HepG2 (cell line): ENCODE measurements at regions not wholly inside any gene's neighbourhood (a gene's known extent, or its start where the extent isn't known, plus 50 kb on each side); places are given as distances from the start of the nearest gene placed in this dataset.

Experiments
- ATAC-seq: fragments of 200-7000 bp; cut with Tn5 transposase; 3 replicates; pipeline ENCODE4 v1.9.1; 2020; ENCODE audit warnings: mild to moderate bottlenecking, moderate library complexity
- BruUV-seq: library from RNA; stranded (reverse); fragments of 400-500 nt; replicated peaks from 2 replicates; lab custom pipeline; 2021; lab: Mats Ljungman, UMichigan
- CTCF ChIA-PET: fragments of 300-600 bp; formaldehyde crosslinking; extraction: SDS; loops from one replicate; lab custom pipeline; 2021; ENCODE audit warnings: low total read pairs, inconsistent platforms, low intra/inter-chr PET ratio; lab: Yijun Ruan, JAX
- POLR2A ChIA-PET: fragments of 350-600 bp; sonication (Branson Sonifier 250); formaldehyde crosslinking; loops from one replicate; lab custom pipeline; 2020; ENCODE audit warnings: antibody characterized with exemption, inconsistent platforms; lab: Yijun Ruan, JAX
- DNase-seq: peaks from one replicate; pipeline ENCODE4 v3.0.0-alpha.2; 2015; ENCODE audit warnings: low spot score
- FAIRE-seq: peaks from 3 replicates; lab custom pipeline; 2011; peaks lifted over from hg19 to GRCh38; lab: Jason Lieb, UNC
- H2AFZ ChIP-seq: one replicate; pipeline ENCODE4 v1.6.1; 2011; ENCODE audit warnings: low read length, inconsistent platforms
- H3K27ac ChIP-seq: fragments of 300-600 bp; 3 replicates; pipeline ENCODE4 v1.8.0; 2011; ENCODE audit warnings: mixed run types, mild to moderate bottlenecking, mixed read lengths, low read length, inconsistent platforms; ENCODE audit not compliant: insufficient read depth; ENCODE audit errors: extremely low read length
- H3K27me3 ChIP-seq, 2 experiments: fragments of 200-600 bp in 1 of 2; 2 replicates in 1 of 2; 3 replicates in 1 of 2; pipeline versions ENCODE4 v1.6.0 to v1.8.0; 2011; ENCODE audit warnings: low read length in 2 of 2, mild to moderate bottlenecking in 2 of 2, moderate library complexity in 2 of 2, inconsistent platforms in 1 of 2; ENCODE audit not compliant: insufficient read depth in 2 of 2, control insufficient read depth in 1 of 2
- H3K36me3 ChIP-seq, 2 experiments: fragments of 200-600 bp in 1 of 2; replicated peaks in 1 of 2; 2 replicates in 1 of 2; 3 replicates in 1 of 2; pipeline versions ENCODE4 v1.5.1 to v1.8.0; 2011; ENCODE audit warnings: low read length in 2 of 2, inconsistent platforms in 1 of 2; ENCODE audit not compliant: insufficient read depth in 2 of 2, control insufficient read depth in 1 of 2
- H3K4me1 ChIP-seq: 2 replicates; pipeline ENCODE4 v1.5.1; 2012; ENCODE audit warnings: low read length, inconsistent platforms; ENCODE audit not compliant: insufficient read depth
- H3K4me2 ChIP-seq: 2 replicates; pipeline ENCODE4 v1.6.0; 2011; ENCODE audit warnings: low read depth, low read length, inconsistent platforms
- H3K4me3 ChIP-seq, 3 experiments: fragments of 200-600 bp in 1 of 3; sonication (generic), shearing (Covaris generic) in 1 of 3; replicated peaks in 1 of 3; 2 replicates each; pipeline ENCODE4 v1.5.1; 2011 to 2016; ENCODE audit warnings: low read length in 3 of 3, inconsistent platforms in 2 of 3, low read depth in 2 of 3, mild to moderate bottlenecking in 2 of 3, control low read depth in 1 of 3, mixed read lengths in 1 of 3; ENCODE audit not compliant: insufficient read depth in 1 of 3
- H3K79me2 ChIP-seq: one replicate; pipeline ENCODE4 v1.6.1; 2011; ENCODE audit warnings: low read length, inconsistent platforms; ENCODE audit not compliant: insufficient read depth
- H3K9ac ChIP-seq: 2 replicates; pipeline ENCODE4 v1.6.0; 2011; ENCODE audit warnings: mild to moderate bottlenecking, low read depth, low read length, inconsistent platforms; ENCODE audit not compliant: insufficient read depth
- H3K9me3 ChIP-seq: 2 replicates; pipeline ENCODE4 v1.5.1; 2012; ENCODE audit warnings: mild to moderate bottlenecking, low read length
- H4K20me1 ChIP-seq: 2 replicates; pipeline ENCODE4 v1.6.0; 2011; ENCODE audit warnings: inconsistent platforms, mild to moderate bottlenecking, low read length, moderate library complexity; ENCODE audit not compliant: insufficient read depth
- CBFB ChIP-seq: sonication (generic); formaldehyde crosslinking; IDR thresholded peaks from 2 replicates; pipeline ENCODE4 v1.4.0; 2020; ENCODE audit warnings: missing genetic modification reagents
- FOXK2 ChIP-seq: fragments of 450-650 bp; IDR thresholded peaks from 2 replicates; pipeline ENCODE4 v1.6.1; 2016
- HNF4A ChIP-seq: sonication (generic); formaldehyde crosslinking; IDR thresholded peaks from 2 replicates; pipeline ENCODE4 v1.4.0; 2020; ENCODE audit warnings: missing genetic modification reagents
- MAF1 ChIP-seq: sonication (generic); formaldehyde crosslinking; IDR thresholded peaks from 2 replicates; pipeline ENCODE4 v1.5.0; 2020; ENCODE audit warnings: missing genetic modification reagents, borderline replicate concordance
- MEF2D ChIP-seq: sonication (generic); formaldehyde crosslinking; IDR thresholded peaks from 2 replicates; pipeline ENCODE4 v1.5.1; 2020; ENCODE audit warnings: mild to moderate bottlenecking, missing genetic modification reagents
- NFYB ChIP-seq: sonication (generic); formaldehyde crosslinking; IDR thresholded peaks from 2 replicates; pipeline ENCODE4 v1.4.0; 2020; ENCODE audit warnings: missing genetic modification reagents
- PHF5A ChIP-seq: IDR thresholded peaks from one replicate; pipeline ENCODE4 v1.6.1; 2018; ENCODE audit warnings: low read depth, missing genetic modification reagents; ENCODE audit not compliant: unreplicated experiment
- POLR2A ChIP-seq, 2 experiments: IDR thresholded peaks; 2 replicates each; pipeline ENCODE4 v1.6.1; 2011; ENCODE audit warnings: low read depth in 2 of 2, low read length in 2 of 2, mild to moderate bottlenecking in 1 of 2, moderate library complexity in 1 of 2; ENCODE audit not compliant: insufficient read depth in 1 of 2
- TEAD2 ChIP-seq: sonication (generic); formaldehyde crosslinking; IDR thresholded peaks from 2 replicates; pipeline ENCODE4 v1.9.0; 2021; ENCODE audit warnings: missing genetic modification reagents
- TIGD3 ChIP-seq: sonication (generic); formaldehyde crosslinking; IDR thresholded peaks from 2 replicates; pipeline ENCODE4 v1.5.1; 2020; ENCODE audit warnings: mild to moderate bottlenecking, missing genetic modification reagents, borderline replicate concordance
- ZNF703 ChIP-seq: sonication (generic); formaldehyde crosslinking; IDR thresholded peaks from 2 replicates; pipeline ENCODE4 v1.5.1; 2020; ENCODE audit warnings: missing genetic modification reagents, mild to moderate bottlenecking, moderate library complexity, borderline replicate concordance
- WGBS: methylation state at CpG from one replicate; pipeline ENCODE4 v1.1.6; 2017; ENCODE audit warnings: low lambda C conversion rate; 5-methylcytosine and 5-hydroxymethylcytosine counted together
- in situ Hi-C: cut with HindIII; loops from 2 replicates; pipeline ENCODE4 v1.10.0; 2017; ENCODE audit warnings: low pct_unique_long_range_greater_than_20kb; ENCODE audit not compliant: extremely low pct_ligation_motif_present
- intact Hi-C: fragments of 100-400 bp; cut with micrococcal nuclease; formaldehyde crosslinking; loops from one replicate; pipeline ENCODE4 v1.10.0; 2022; ENCODE audit not compliant: unreplicated experiment

DNA sequence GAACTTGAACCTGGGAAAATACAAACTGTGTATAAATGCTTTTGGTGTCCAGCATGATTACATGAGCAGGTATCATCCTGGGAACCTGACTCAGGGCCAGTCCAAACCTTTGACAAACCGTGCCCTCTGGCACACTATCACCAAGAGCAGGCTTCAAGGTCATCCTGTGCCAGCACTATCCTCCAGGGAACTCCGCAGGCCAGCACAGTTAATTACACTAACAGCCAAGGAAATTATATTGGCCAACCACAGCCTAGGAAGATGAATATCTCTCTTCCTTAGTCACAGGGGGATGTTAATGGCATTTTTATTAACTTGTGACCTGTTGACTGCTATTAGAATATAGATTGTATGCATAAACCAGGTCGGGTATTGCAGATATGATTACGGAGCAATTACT is 262.0 kb downstream of the TUSC7 start:
- Histone ChIP-seq H2AFZ (no peak overlapping the region), H3K79me2 (no peaks in the 10 kb centered on the region), H3K27me3 (no peaks in the 10 kb centered on the region), H4K20me1 (no peaks in the 10 kb centered on the region), H3K4me1 (no peaks in the 10 kb centered on the region), H3K27ac (no peak overlapping the region), H3K4me2 (no peak overlapping the region), H3K9me3 (no peaks in the 10 kb centered on the region), H3K36me3 (no peaks in the 10 kb centered on the region), H3K9ac (no peak overlapping the region), H3K4me3 (no peak overlapping the region)
- CTCF ChIA-PET: no interaction called here
- intact Hi-C loops: no loop called here
- ATAC-seq (no peak), DNase-seq (no peak), FAIRE-seq (no peak)
- no TSS peak for BruUV-seq
- TF ChIP-seq POLR2A (IDR thresholded peaks at IDR 0.05; ENCODE audit: insufficient read depth in 1 of 2, low read depth in 2 of 2, low read length in 2 of 2) (no peak), MEF2D (CRISPR knock-in tag) (no peak), FOXK2 (no peak), TIGD3 (CRISPR knock-in tag) (no peak), NFYB (CRISPR knock-in tag) (no peak), MAF1 (CRISPR knock-in tag) (no peak), PHF5A (CRISPR knock-in tag) (no peak), HNF4A (CRISPR knock-in tag) (no peak), CBFB (CRISPR knock-in tag) (no peak), TEAD2 (CRISPR knock-in tag) (no peak), ZNF703 (no peak)
- 13% methylated on average over 3 of the region's 4 CpGs for WGBS
- in situ Hi-C loops: no loop called here
- POLR2A ChIA-PET: no interaction called here
